ENCODE measurements at regions not wholly inside any gene's neighbourhood (a gene's known extent, or its start where the extent isn't known, plus 50 kb on each side); places are given as distances from the start of the nearest gene placed in this dataset.

DNA sequence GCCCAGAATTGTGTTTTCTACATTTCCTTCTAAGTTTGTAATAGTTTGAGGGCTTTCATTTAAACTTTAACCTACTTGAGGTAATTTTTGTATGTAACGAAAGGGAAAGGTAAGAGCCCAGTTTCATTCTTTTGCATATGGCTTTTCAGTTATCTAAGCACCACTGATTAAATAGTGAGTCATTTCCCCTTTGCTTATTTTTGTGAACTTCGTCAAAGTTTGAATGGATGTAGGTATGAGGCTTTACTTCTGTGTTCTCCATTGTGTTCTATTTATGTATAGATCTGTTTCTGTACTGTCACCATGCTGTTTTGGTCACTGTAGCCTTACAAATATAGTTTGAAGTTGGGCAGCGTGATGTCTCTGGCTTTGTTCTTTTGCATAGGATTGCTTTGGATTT, 944.8 kb upstream of the CNTNAP5 start:
- Histone ChIP-seq H3K27me3 (no peaks in the 10 kb centered on the region), H3K27ac (no peak overlapping the region), H3K4me1 (no peaks in the 10 kb centered on the region), H3K9me3 (no peaks in the 10 kb centered on the region), H3K36me3 (no peaks in the 10 kb centered on the region), H3K4me3 (no peak overlapping the region)
- ATAC-seq (ENCODE audit: low FRiP score in 2 of 2) (no peak), DNase-seq (no peak)
- no peak for TF ChIP-seq POLR2AphosphoS5 (IDR thresholded peaks at IDR 0.05)
- TF ChIP-seq EP300 (IDR thresholded peaks at IDR 0.05), result no peak
- TF ChIP-seq CTCF (IDR thresholded peaks at IDR 0.05), result no peak
- no peak for TF ChIP-seq POLR2A (IDR thresholded peaks at IDR 0.05)
- WGBS, 2 donors, result 66 to 75% methylated on average over 3 of the region's 3 CpGs

DNA sequence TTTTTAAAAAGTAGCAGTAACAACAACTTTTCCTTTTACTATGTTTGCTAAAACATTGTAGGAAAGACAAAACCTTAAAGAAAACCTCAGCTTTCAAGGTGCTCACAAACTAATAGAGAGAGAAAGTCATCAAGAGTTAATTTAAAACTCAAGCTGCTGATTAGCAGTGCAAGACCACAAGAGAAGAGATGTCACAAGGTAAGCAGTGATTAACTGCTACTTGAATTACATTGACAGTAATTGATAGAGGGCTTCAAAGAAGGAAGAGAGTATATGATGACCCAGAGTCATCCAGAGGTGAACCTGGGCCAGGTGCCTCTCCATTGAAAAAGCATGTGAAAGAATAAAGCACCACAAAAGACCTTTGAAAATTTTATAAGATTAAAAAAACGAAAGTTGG, 939.6 kb upstream of the CNTNAP5 start:
- Histone ChIP-seq H3K9me3 (no peaks in the 10 kb centered on the region), H3K27me3 (no peaks in the 10 kb centered on the region), H3K4me3 (no peak overlapping the region), H3K4me1 (no peaks in the 10 kb centered on the region), H3K36me3 (no peaks in the 10 kb centered on the region), H3K27ac (no peak overlapping the region)
- ATAC-seq (ENCODE audit: low FRiP score in 2 of 2) (no peak), DNase-seq (no peak)
- WGBS, 2 donors, result 40 to 49% methylated on average over 1 of the region's 1 CpG
- TF ChIP-seq POLR2A (IDR thresholded peaks at IDR 0.05) (no peak), POLR2AphosphoS5 (IDR thresholded peaks at IDR 0.05) (no peak), EP300 (IDR thresholded peaks at IDR 0.05) (no peak), CTCF (IDR thresholded peaks at IDR 0.05) (no peak)

- TF ChIP-seq CTCF (IDR thresholded peaks at IDR 0.05), result no peak
- TF ChIP-seq EP300 (IDR thresholded peaks at IDR 0.05), result no peak
- no peak for TF ChIP-seq POLR2A (IDR thresholded peaks at IDR 0.05)
- ATAC-seq (ENCODE audit: low FRiP score in 2 of 2), result no peak
- no peaks in the 10 kb centered on the region for H3K36me3 ChIP-seq
- WGBS, 2 donors, result 36 to 48% methylated on average over 6 of the region's 6 CpGs
- no peaks in the 10 kb centered on the region for H3K27me3 ChIP-seq
- H3K4me1 ChIP-seq, result no peaks in the 10 kb centered on the region
- no peaks in the 10 kb centered on the region for H3K9me3 ChIP-seq
- no peak overlapping the region for H3K27ac ChIP-seq
- DNase-seq, result no peak
- H3K4me3 ChIP-seq, result no peak overlapping the region
Measured at GRCh38 chr2:123086613-123087385, 938.3 kb upstream of the CNTNAP5 start.

DNA sequence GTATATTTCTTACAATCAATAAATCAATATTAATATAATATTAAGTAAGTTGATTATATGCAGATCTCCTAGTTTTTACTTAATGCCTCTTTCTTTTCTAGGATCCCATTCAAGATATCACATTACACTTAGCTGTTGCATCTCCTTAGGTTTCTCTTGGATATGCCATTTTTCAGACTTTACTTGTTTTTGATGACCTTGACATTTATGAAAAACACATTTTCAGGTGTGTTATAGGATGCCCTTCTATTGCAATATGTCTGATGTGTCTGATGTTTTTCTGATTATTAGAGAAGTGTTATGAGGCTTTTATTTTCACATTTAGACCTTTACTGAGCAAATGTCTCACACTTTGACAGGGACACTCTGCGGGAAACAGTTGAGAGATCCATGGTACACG, 933.6 kb upstream of the CNTNAP5 start:
- Histone ChIP-seq H3K27me3 (no peaks in the 10 kb centered on the region), H3K4me3 (no peak overlapping the region), H3K27ac (no peak overlapping the region), H3K4me1 (no peaks in the 10 kb centered on the region), H3K36me3 (no peaks in the 10 kb centered on the region), H3K9me3 (no peaks in the 10 kb centered on the region)
- DNase-seq (no peak), ATAC-seq (ENCODE audit: low FRiP score in 2 of 2) (no peak)
- TF ChIP-seq POLR2A (IDR thresholded peaks at IDR 0.05) (no peak), EP300 (IDR thresholded peaks at IDR 0.05) (no peak), POLR2AphosphoS5 (IDR thresholded peaks at IDR 0.05) (no peak), CTCF (IDR thresholded peaks at IDR 0.05) (no peak)
- WGBS, 2 donors, result 84 to 91% methylated on average over 2 of the region's 2 CpGs

- 72 to 75% methylated on average over 2 of the region's 2 CpGs for WGBS, 2 donors
- Histone ChIP-seq H3K9me3 (no peaks in the 10 kb centered on the region), H3K36me3 (no peaks in the 10 kb centered on the region), H3K4me1 (no peaks in the 10 kb centered on the region), H3K4me3 (no peak overlapping the region), H3K27ac (no peak overlapping the region), H3K27me3 (no peaks in the 10 kb centered on the region)
- DNase-seq, result no peak
- no peak for ATAC-seq (ENCODE audit: low FRiP score in 2 of 2)
- TF ChIP-seq EP300 (IDR thresholded peaks at IDR 0.05) (no peak), POLR2A (IDR thresholded peaks at IDR 0.05) (no peak), POLR2AphosphoS5 (IDR thresholded peaks at IDR 0.05) (no peak), CTCF (IDR thresholded peaks at IDR 0.05) (no peak)
Measured at GRCh38 chr2:123093199-123093598, 931.9 kb upstream of the CNTNAP5 start.
